Stimulated activated naive CD8-positive, alpha-beta T cell treated with anti-CD3 and anti-CD28 coated beads, Interleukin-15, Interleukin-2, amounts not matched to agents 100 ng/mL and 50 ng/mL, for 24 hours (primary cell): ENCODE measurements at regions not wholly inside any gene's neighbourhood (a gene's known extent, or its start where the extent isn't known, plus 50 kb on each side); places are given as distances from the start of the nearest gene placed in this dataset.
A peak's percentile ranks its signal among the peaks of the same experiment; 100 is the strongest.

ENCODE experiments used
- H3K27ac Mint-ChIP-seq: one replicate; pipeline ENCODE4 v1.8.0; 2021; ENCODE audit warnings: mild to moderate bottlenecking, mixed read lengths
- H3K27me3 Mint-ChIP-seq: one replicate; pipeline ENCODE4 v1.8.0; 2021; ENCODE audit warnings: mixed read lengths
- H3K36me3 Mint-ChIP-seq: one replicate; pipeline ENCODE4 v1.8.0; 2021; ENCODE audit warnings: low read depth, mixed read lengths
- H3K4me1 Mint-ChIP-seq: one replicate; pipeline ENCODE4 v1.8.0; 2021; ENCODE audit warnings: low read depth, mixed read lengths
- H3K4me3 Mint-ChIP-seq: one replicate; pipeline ENCODE4 v1.8.0; 2021; ENCODE audit warnings: mild to moderate bottlenecking, mixed read lengths
- H3K9me3 Mint-ChIP-seq: one replicate; pipeline ENCODE4 v1.8.0; 2021; ENCODE audit warnings: mixed read lengths

DNA sequence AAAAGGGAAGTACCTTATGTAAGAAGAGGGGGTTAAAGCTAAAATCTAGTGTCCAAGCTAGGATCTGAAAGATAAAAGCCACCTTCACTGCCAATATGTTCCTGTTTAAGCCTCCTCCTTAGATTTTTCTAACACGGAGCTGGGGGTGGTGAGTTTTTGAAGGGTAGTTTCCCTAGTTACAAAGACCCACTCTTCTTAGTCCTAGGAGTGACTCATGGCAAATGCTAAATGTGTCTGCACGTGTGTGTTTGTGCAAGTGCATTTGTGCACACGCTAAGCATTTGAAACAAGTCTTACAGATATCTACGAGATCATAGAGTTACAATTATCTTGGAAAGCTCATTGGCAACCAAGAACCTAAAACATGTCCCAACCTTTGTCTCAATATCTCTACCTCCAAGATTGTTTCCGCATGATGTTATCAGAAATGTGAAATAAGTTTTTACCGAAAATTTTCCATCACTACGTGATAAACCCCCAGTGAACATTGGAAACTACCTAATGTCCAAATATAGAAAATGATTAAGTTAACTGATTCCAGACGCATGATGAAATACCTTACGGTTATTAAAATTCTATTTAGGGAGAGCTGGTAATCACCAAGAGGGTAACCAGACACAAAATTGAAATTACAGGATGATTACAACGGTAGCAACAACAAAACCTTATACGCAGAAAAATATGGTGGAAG is 78.0 kb upstream of the HRH2 start:
- peak overlapping the region; percentile 78 for H3K27ac Mint-ChIP-seq
- H3K4me1 Mint-ChIP-seq = peaks cover 57% of the 10 kb centered on the region
- H3K36me3 Mint-ChIP-seq = peaks cover 8% of the 10 kb centered on the region
- H3K9me3 Mint-ChIP-seq = peaks cover 9% of the 10 kb centered on the region
- peak overlapping the region; percentile 24 for H3K4me3 Mint-ChIP-seq
- H3K27me3 Mint-ChIP-seq = no peaks in the 10 kb centered on the region

DNA sequence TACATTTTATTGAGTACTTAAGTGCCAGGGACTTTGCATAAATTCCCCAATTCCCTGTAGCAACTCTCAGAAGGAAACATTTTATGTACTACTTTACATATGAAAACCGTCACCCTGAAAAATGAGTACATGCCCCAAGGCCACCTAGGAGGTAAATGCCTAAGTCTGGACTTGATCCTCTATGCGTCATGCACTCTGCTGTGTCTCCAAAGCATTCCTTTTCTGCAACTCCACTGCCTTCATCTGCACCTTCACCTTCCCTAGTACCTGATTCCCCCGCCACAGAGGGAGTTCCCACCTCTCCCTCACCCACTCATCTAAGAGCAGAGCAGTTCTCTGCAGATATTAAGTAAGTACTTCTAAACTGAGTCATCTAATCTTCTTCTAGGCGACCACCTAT is 75.2 kb upstream of the HRH2 start:
- peaks cover 39% of the 10 kb centered on the region for H3K4me1 Mint-ChIP-seq
- H3K36me3 Mint-ChIP-seq = peaks cover 8% of the 10 kb centered on the region
- no peak overlapping the region for H3K4me3 Mint-ChIP-seq
- H3K27me3 Mint-ChIP-seq = peaks cover 7% of the 10 kb centered on the region
- no peak overlapping the region for H3K27ac Mint-ChIP-seq
- H3K9me3 Mint-ChIP-seq = peaks cover 20% of the 10 kb centered on the region

DNA sequence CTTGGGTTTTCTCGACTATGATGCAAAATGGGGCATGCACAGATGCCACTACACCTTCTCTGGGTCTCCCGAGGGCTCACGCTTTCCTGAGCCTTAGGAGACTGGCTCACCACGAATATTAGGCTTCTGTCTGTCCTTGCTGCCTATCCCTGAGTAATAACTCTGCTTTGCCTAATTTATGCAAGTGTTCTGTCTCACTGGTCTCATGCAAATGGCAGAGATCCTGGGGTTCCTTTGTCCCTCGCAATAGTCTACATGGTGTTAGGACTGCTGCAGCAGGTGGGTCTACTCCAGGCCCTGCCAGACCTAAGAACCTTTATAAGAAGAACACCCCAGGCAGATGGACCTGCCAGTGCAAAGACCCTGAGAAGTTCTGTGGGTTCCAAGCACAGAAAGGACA is 72.3 kb upstream of the HRH2 start:
- no peak overlapping the region for H3K27ac Mint-ChIP-seq
- H3K4me1 Mint-ChIP-seq = peaks cover 26% of the 10 kb centered on the region
- H3K27me3 Mint-ChIP-seq = peaks cover 7% of the 10 kb centered on the region

DNA sequence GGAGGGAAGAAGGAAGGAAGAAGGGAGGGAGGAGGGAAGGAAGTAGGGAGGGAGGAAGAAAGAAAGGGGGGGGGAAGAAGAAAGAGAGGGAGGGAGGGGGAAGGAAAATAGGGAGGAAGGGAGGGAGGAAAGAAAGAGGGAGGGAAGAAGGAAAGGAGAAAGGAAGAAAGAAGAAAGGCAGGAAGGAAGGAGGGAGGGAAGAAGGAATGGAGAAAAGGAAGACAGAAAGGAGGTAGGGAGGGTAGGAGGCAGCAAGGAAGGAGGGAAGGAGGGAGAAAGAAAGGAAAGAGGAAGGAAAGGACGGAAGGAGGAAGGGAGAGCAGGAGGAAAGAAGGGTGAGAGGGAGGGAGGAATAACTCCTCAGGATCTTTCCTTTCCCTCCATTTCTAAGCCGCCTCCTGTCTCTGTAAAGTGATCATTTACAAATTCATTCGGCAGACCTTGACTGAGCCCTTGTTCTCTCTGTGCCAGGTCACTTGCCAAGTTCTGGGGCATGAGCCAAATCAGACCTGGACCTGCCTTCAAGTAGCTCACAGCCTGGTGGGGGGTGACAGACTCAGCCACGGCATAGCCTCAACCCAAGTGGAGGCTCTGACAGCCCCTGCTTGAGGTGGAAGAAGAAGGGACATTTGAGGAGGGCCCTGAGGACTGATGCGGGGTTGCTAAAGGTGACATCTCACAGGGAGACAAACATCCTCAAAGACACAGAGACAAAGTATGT is 69.0 kb upstream of the HRH2 start:
- H3K27ac Mint-ChIP-seq = no peak overlapping the region

More for the DNA sequence above, 72.3 kb upstream of the HRH2 start:
- H3K4me3 Mint-ChIP-seq = no peak overlapping the region
- H3K36me3 Mint-ChIP-seq = peaks cover 4% of the 10 kb centered on the region
- H3K9me3 Mint-ChIP-seq = peaks cover 16% of the 10 kb centered on the region

DNA sequence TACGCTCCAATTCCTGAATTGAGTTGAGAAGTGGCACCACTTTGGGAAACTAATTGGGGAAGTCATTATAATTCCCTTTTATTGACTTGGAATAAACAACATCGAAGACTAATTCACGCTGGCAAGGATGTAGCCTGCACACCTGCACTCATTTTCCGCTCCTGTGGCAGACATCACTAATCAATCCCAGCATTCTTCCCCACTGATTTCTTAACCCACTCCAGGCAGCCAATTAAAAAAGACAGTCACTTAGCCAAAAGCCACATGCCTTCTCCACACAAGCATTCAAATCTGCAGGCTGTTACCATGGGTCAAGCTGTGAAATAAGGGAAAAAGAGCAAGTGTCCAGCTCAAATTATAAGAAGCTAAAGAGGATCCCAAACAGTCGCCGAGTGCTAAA is 68.2 kb upstream of the HRH2 start:
- Mint-ChIP-seq H3K9me3 (peaks cover 17% of the 10 kb centered on the region), H3K27ac (no peak overlapping the region), H3K27me3 (peaks cover 7% of the 10 kb centered on the region), H3K4me3 (no peak overlapping the region), H3K36me3 (no peaks in the 10 kb centered on the region), H3K4me1 (peaks cover 5% of the 10 kb centered on the region)

More for the DNA sequence above, 69.0 kb upstream of the HRH2 start:
- Mint-ChIP-seq H3K36me3 (no peaks in the 10 kb centered on the region), H3K4me1 (peaks cover 5% of the 10 kb centered on the region), H3K4me3 (no peak overlapping the region), H3K27me3 (peaks cover 7% of the 10 kb centered on the region), H3K9me3 (peaks cover 12% of the 10 kb centered on the region)

DNA sequence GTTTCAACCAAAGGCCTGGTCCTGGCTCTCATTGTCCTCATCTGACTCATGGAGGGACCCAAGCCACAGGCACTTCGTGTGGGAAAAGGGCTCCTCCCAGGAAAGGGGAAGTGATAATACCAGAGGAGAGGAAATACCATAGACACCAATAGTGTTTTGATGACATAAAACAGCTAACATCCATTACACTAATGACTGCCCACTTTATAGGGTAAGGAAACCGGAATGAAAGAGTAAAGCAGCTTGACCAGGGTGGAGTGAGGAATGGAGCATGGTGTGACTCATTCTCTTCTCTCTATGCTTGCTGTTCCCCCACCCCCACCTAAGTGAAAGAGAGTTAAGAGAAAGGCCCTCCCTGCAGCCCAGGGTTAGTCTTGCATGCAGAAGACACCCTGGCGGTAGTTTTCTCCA is 67.4 kb upstream of the HRH2 start:
- Mint-ChIP-seq H3K36me3 (no peaks in the 10 kb centered on the region), H3K27me3 (peaks cover 7% of the 10 kb centered on the region), H3K4me1 (peaks cover 5% of the 10 kb centered on the region), H3K4me3 (no peak overlapping the region), H3K9me3 (peaks cover 17% of the 10 kb centered on the region), H3K27ac (no peak overlapping the region)

DNA sequence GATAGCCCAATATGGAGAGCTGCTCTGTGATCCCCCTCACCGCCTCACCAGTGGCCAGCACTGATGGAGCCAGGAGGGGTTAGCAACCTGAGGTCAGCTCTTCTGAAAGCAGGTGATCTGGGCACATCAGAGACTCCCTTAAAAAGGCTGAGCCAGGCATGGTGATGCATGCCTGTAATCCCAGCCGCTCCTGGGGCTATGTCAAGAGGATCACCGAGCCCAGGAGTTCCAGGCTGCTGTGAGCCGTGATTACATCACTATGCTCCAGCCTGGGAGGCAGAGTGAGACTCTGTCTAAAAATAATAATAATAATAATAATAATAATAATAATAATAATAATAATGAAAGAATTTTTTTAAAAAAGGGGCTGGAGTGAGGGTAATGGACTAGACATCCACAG is 66.6 kb upstream of the HRH2 start:
- Mint-ChIP-seq H3K4me1 (peaks cover 5% of the 10 kb centered on the region), H3K4me3 (no peak overlapping the region), H3K27ac (no peak overlapping the region), H3K36me3 (no peaks in the 10 kb centered on the region), H3K9me3 (peaks cover 10% of the 10 kb centered on the region), H3K27me3 (peaks cover 4% of the 10 kb centered on the region)

DNA sequence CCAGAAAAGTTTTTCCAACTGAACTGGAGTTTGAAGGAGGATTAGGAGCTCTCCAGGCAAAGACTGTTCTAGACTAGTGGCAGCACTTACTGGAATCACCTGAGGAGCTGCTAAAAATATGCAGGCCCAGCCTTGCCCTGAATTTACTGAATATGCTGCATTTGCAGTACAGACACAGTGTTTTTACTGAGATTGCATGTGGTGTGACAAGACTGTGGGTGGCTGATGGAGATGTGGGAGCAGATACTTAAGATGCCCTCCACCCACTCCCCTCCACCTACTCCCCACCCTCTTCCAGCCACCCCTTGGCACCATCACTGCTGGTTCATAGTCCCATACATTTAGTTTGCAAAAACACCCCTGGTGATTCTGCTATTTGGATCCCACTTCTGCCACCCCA is 64.1 kb upstream of the HRH2 start:
- H3K9me3 Mint-ChIP-seq = peaks cover 5% of the 10 kb centered on the region

DNA sequence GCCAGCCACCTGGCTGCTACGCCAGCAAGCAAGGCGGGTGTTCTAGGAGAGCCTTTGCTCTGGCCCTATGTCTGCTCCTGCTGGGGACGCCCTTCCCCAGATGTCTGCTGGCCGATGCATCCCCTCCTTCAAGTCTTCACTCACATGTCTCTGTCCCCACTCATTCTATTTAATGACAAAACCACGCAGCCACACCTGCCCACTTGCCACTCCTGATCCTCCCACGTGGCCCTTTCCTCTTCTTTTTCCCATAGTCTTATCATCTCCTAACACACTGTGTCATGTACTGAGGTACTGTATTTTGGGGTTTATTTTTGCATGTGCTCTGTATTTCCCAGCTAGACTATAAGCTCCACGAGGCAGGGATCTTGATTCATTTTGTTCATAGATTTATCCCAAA is 62.0 kb upstream of the HRH2 start:
- peaks cover 5% of the 10 kb centered on the region for H3K4me1 Mint-ChIP-seq
- peaks cover 5% of the 10 kb centered on the region for H3K9me3 Mint-ChIP-seq
- H3K27me3 Mint-ChIP-seq = no peaks in the 10 kb centered on the region
- H3K27ac Mint-ChIP-seq = no peak overlapping the region
- no peak overlapping the region for H3K4me3 Mint-ChIP-seq
- no peaks in the 10 kb centered on the region for H3K36me3 Mint-ChIP-seq

More for the DNA sequence above, 64.1 kb upstream of the HRH2 start:
- Mint-ChIP-seq H3K27me3 (no peaks in the 10 kb centered on the region), H3K4me1 (peaks cover 5% of the 10 kb centered on the region), H3K4me3 (no peak overlapping the region), H3K27ac (no peak overlapping the region), H3K36me3 (no peaks in the 10 kb centered on the region)

DNA sequence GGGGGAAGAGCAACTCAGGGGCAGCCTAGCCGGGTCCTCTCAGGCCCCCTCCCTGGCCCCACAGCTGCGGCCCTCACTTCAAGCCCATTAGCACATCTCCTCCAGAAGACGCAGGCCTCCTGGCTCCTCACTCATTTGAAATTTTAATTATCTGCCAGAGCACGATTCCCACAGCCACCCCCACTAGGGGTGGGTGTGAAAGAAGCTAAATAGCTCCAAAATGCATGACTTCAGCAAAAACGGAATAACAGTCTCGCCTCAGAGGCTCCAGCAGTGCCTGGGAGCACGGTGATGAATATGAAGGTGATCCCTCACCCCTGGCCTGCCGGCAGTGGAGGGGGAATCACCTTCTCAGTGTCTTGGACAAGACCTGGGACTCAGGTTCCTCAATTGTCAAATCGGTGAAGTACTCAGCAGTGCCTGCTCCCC is 61.1 kb upstream of the HRH2 start:
- no peaks in the 10 kb centered on the region for H3K36me3 Mint-ChIP-seq
- no peaks in the 10 kb centered on the region for H3K27me3 Mint-ChIP-seq
- H3K9me3 Mint-ChIP-seq = peaks cover 5% of the 10 kb centered on the region
- peaks cover 5% of the 10 kb centered on the region for H3K4me1 Mint-ChIP-seq
- H3K27ac Mint-ChIP-seq = no peak overlapping the region
- H3K4me3 Mint-ChIP-seq = no peak overlapping the region

DNA sequence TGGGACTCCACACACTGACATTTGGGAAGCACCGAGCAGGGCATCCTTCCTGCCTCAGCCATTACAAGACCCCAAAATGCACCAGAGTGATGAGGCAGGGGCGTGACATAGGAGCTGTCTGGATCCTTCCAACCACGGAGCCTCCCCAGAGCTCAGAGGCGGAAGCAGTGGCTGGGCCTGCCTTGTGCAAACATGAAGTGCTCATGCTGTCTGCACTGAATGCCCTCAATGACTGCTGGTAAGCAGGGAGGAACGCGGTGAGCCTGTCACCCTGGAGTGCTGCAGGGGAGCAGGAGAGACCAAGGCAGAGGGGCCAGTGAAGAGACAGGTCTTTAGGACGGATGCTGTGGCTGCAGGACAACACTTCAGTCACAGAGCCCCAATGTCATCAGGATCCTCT is 60.2 kb upstream of the HRH2 start:
- H3K4me3 Mint-ChIP-seq = no peak overlapping the region
- peaks cover 5% of the 10 kb centered on the region for H3K4me1 Mint-ChIP-seq
- no peaks in the 10 kb centered on the region for H3K36me3 Mint-ChIP-seq
- peaks cover 5% of the 10 kb centered on the region for H3K9me3 Mint-ChIP-seq
- peaks cover 5% of the 10 kb centered on the region for H3K27me3 Mint-ChIP-seq
- no peak overlapping the region for H3K27ac Mint-ChIP-seq

DNA sequence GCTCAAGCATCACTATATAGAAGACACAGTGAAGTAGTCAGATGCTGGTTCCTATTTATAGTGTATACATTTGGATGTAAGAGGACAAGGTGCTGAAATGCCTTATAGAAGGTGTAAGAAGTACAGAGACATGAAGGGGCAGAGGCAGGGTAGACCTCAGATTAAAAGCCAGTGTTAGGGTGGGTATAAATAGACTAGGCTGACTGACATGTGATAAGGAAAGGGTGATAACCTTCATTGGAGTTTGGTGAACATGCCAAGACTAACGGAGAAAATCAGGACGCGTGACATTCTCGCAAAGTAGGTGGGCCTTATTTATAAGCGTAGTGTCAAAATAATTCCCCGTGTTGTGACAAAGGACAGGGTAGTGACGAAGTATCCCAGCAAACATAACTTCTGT is 59.1 kb upstream of the HRH2 start:
- Mint-ChIP-seq H3K27ac (peak overlapping the region; percentile 3), H3K36me3 (no peaks in the 10 kb centered on the region), H3K4me1 (peaks cover 5% of the 10 kb centered on the region), H3K9me3 (peaks cover 5% of the 10 kb centered on the region), H3K27me3 (peaks cover 5% of the 10 kb centered on the region), H3K4me3 (no peak overlapping the region)

DNA sequence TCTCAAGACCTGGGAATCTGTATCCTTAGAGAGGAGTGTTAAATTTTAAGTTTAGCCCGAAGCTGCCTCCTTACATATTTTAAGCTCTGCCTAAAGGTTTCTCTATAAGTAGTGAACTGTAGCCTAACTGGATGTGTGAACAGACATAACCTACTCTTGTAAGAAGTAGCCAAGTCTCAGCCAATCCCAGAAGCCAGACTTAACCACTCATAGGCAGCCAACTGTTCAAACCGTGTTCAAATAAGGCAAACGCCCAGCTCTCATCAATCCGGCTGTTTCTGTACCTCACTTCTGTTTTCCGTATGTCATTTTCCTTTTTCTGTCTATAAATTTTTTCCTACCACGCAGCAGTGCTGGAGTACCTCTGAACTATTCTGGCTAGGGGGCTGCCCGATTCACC is 58.7 kb upstream of the HRH2 start:
- Mint-ChIP-seq H3K4me1 (peaks cover 5% of the 10 kb centered on the region), H3K36me3 (no peaks in the 10 kb centered on the region), H3K4me3 (no peak overlapping the region), H3K9me3 (peaks cover 5% of the 10 kb centered on the region), H3K27me3 (peaks cover 5% of the 10 kb centered on the region), H3K27ac (no peak overlapping the region)

DNA sequence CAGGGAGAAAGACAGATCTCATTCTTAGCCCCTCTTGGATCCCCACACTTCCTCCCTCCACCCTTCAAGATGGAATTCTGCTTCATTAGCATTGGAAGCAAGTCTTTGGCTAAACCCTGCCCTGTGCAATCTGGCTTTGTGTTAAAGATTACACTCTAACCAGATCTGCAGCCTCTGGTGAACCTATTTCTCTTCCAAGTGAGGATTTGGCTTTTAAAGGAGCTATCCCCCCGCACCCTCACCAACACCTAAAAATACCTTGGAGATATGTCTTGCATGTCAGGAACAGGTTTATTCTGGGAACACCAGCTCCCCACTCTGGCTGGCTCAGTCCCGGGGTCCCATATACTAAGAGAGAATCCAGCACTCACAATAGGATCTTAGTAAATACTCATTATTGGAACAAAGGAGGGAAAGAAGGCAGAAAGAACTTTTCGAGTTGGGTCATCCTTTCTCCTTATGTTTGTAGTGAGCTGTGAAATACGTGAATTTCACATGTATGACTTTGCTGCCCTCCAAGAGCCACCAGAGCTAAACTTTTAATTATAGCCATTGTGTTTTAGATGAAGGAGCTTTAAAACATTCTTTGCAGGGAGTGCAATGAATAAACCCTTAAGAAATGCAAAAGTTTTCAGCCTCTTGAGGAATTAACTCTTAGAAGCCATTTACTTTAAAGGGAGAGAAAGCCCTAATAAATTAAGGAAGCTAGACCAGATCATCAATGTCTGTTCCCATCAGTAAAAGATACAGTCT is 53.7 kb upstream of the HRH2 start:
- Mint-ChIP-seq H3K4me3 (no peak overlapping the region), H3K27ac (no peak overlapping the region), H3K4me1 (peaks cover 4% of the 10 kb centered on the region), H3K36me3 (no peaks in the 10 kb centered on the region), H3K9me3 (no peaks in the 10 kb centered on the region), H3K27me3 (peaks cover 11% of the 10 kb centered on the region)

DNA sequence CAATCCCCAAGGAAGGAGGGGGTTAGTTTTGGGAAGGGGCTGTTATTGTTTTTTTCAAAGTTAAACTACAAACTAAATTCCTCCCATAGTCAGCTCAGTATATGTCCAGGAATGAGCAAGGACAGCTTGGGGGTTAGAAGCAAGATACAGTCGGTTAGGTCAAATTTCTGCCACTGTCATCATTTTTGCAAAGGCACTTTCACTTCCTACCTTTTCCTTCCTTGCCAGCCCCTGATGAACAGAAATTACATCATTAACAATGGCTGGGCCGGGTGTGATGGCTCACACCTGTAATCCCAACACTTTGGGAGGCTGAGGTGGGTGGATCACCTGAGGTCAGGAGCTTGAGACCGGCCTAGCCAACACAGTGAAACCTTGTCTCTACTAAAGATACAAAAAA is 51.5 kb upstream of the HRH2 start:
- H3K4me3 Mint-ChIP-seq = no peak overlapping the region
- H3K27ac Mint-ChIP-seq = no peak overlapping the region
- H3K4me1 Mint-ChIP-seq = peaks cover 11% of the 10 kb centered on the region
- peaks cover 11% of the 10 kb centered on the region for H3K27me3 Mint-ChIP-seq
- H3K9me3 Mint-ChIP-seq = no peaks in the 10 kb centered on the region
- H3K36me3 Mint-ChIP-seq = no peaks in the 10 kb centered on the region
